ENCODE measurements at regions not wholly inside any gene's neighbourhood (a gene's known extent, or its start where the extent isn't known, plus 50 kb on each side); places are given as distances from the start of the nearest gene placed in this dataset.

- CTCF ChIA-PET = no interaction called here
Observed at GRCh38 chr1:232218955-232219865, 410.7 kb downstream of the SIPA1L2 start.

More at GRCh38 chr1:232218955-232219865, 410.7 kb downstream of the SIPA1L2 start:
- dilution Hi-C loops (cut with MboI; ENCODE audit: extremely low pct_ligation_motif_present, low sequenced_read_pairs) = no loop called here
- Histone ChIP-seq H4K20me1 (replicated peaks; ENCODE audit: control insufficient read depth, extremely low read depth, insufficient read depth, low read length) (no peaks in the 10 kb centered on the region), H3K9me3 (replicated peaks; ENCODE audit: control insufficient read depth, insufficient read depth, low read length) (no peaks in the 10 kb centered on the region), H3K9ac (replicated peaks; ENCODE audit: extremely low read depth, insufficient read depth, low read length) (no peak overlapping the region), H3K4me2 (ENCODE audit: insufficient read depth, low read length) (no peak overlapping the region), H3K9me1 (replicated peaks; ENCODE audit: control insufficient read depth, extremely low read depth, insufficient read depth, low read length) (no peaks in the 10 kb centered on the region), H2AFZ (ENCODE audit: low read depth, low read length) (no peak overlapping the region), H3K36me3 (ENCODE audit: control insufficient read depth in 2 of 2, extremely low read depth in 1 of 2, insufficient read depth in 2 of 2, low read length in 2 of 2) (no peaks in the 10 kb centered on the region), H3K79me2 (ENCODE audit: control insufficient read depth, insufficient read depth, low read length) (no peaks in the 10 kb centered on the region), H3K27ac (ENCODE audit: insufficient read depth, low read depth, low read length) (no peak overlapping the region), H3K4me1 (ENCODE audit: control insufficient read depth, extremely low read depth, insufficient read depth, low read length) (no peaks in the 10 kb centered on the region), H3K4me3 (replicated peaks in 1 of 3; ENCODE audit: insufficient read depth in 1 of 3, low read depth in 1 of 3, low read length in 3 of 3) (no peak overlapping the region), H3K27me3 (ENCODE audit: control insufficient read depth in 2 of 2, insufficient read depth in 2 of 2, low read length in 2 of 2) (no peaks in the 10 kb centered on the region)
- TF ChIP-seq EZH2 (IDR thresholded peaks at IDR 0.05; ENCODE audit: borderline replicate concordance, low read depth, low read length, severe bottlenecking) (no peak), CTCF (IDR thresholded peaks at IDR 0.05; ENCODE audit: extremely low read depth in 1 of 2, insufficient read depth in 1 of 2, low read depth in 1 of 2, low read length in 2 of 2) (no peak), GATA2 (IDR thresholded peaks at IDR 0.05; ENCODE audit: insufficient read depth, insufficient read length, low read depth, low read length) (no peak), MAX (IDR thresholded peaks at IDR 0.05; ENCODE audit: insufficient read depth, insufficient read length) (no peak), POLR2AphosphoS5 (IDR thresholded peaks at IDR 0.05; ENCODE audit: insufficient read depth, low read depth, low read length) (no peak), FOS (IDR thresholded peaks at IDR 0.05; ENCODE audit: borderline replicate concordance, insufficient read depth, low read length) (no peak), POLR2A (IDR thresholded peaks at IDR 0.05; ENCODE audit: low read depth, low read length) (no peak), MYC (IDR thresholded peaks at IDR 0.05; ENCODE audit: low read depth, low read length) (no peak), JUN (IDR thresholded peaks at IDR 0.05; ENCODE audit: borderline replicate concordance, insufficient read depth, insufficient read length, low read depth) (no peak)
- BruUV-seq (replicated peaks) = no TSS peak
- POLR2A ChIA-PET = no interaction called here
- intact Hi-C loops (cut with micrococcal nuclease) = no loop called here
- FAIRE-seq (no peak), DNase-seq (ENCODE audit: low read depth, low spot score) (no peak)

All from endothelial cell of umbilical vein (primary cell).